DMS 273 (cell line): ENCODE measurements at regions not wholly inside any gene's neighbourhood (a gene's known extent, or its start where the extent isn't known, plus 50 kb on each side); places are given as distances from the start of the nearest gene placed in this dataset.
"Not testable (repeated sequence)": the region's sequence is repeated elsewhere in the genome, so short reads cannot be mapped to it uniquely, and the experiment has no call there.

Experiments used
- DNase-seq: peaks from one replicate; lab custom pipeline; 2025; ENCODE audit not compliant: unreplicated experiment; lab: John Stamatoyannopoulos, UW

GRCh38 chr18:8987241-8987640 is 115.3 kb upstream of the NDUFV2 start:
- no peak for DNase-seq

- peak; percentile 83 for DNase-seq
Observed at GRCh38 chr18:8988260-8988871, 114.1 kb upstream of the NDUFV2 start.

- no peak for DNase-seq
Observed at GRCh38 chr18:8989017-8989416, 113.5 kb upstream of the NDUFV2 start.

- DNase-seq = no peak
Observed at GRCh38 chr18:8989855-8990254, 112.6 kb upstream of the NDUFV2 start.

GRCh38 chr18:8990276-8991031 is 112.0 kb upstream of the NDUFV2 start:
- DNase-seq = no peak

- no peak for DNase-seq
Observed at GRCh38 chr18:8991155-8991554, 111.3 kb upstream of the NDUFV2 start.

- DNase-seq = not testable (repeated sequence)
Observed at GRCh38 chr18:8992500-8992899, 110.0 kb upstream of the NDUFV2 start.

- DNase-seq = no peak
Observed at GRCh38 chr18:8994603-8995002, 107.9 kb upstream of the NDUFV2 start.

- DNase-seq = no peak
Observed at GRCh38 chr18:8995096-8995495, 107.4 kb upstream of the NDUFV2 start.

- DNase-seq = no peak
Observed at GRCh38 chr18:8996771-8997432, 105.6 kb upstream of the NDUFV2 start.

GRCh38 chr18:8997634-8998033 is 104.9 kb upstream of the NDUFV2 start:
- DNase-seq = no peak

GRCh38 chr18:8998481-8999217 is 103.8 kb upstream of the NDUFV2 start:
- DNase-seq = peak; percentile 25

- DNase-seq = no peak
Observed at GRCh38 chr18:8999872-9000271, 102.6 kb upstream of the NDUFV2 start.

- no peak for DNase-seq
Observed at GRCh38 chr18:9000733-9001132, 101.8 kb upstream of the NDUFV2 start.

- no peak for DNase-seq
Observed at GRCh38 chr18:9001209-9001608, 101.3 kb upstream of the NDUFV2 start.

GRCh38 chr18:9003406-9004100 is 98.9 kb upstream of the NDUFV2 start:
- DNase-seq = no peak

GRCh38 chr18:9004308-9004707 is 98.2 kb upstream of the NDUFV2 start:
- DNase-seq = not testable (repeated sequence)

- not testable (repeated sequence) for DNase-seq
Observed at GRCh38 chr18:9007700-9008099, 94.8 kb upstream of the NDUFV2 start.

GRCh38 chr18:9008200-9008708 is 94.2 kb upstream of the NDUFV2 start:
- DNase-seq = no peak

GRCh38 chr18:9008709-9009635 is 93.5 kb upstream of the NDUFV2 start:
- no peak for DNase-seq
